ENCODE measurements at regions not wholly inside any gene's neighbourhood (a gene's known extent, or its start where the extent isn't known, plus 50 kb on each side); places are given as distances from the start of the nearest gene placed in this dataset.

GRCh38 chr13:61247149-61247936 lies 168.3 kb downstream of the PCDH20 start:
- ChIA-PET CTCF (no interaction called here), POLR2A (ENCODE audit: unreplicated experiment) (interaction anchor here (0.6 kb wide), 1 partner anchor 127 kb away, joined by 3 read pairs; no protein-coding TSS in a partner anchor)
- H3K4me3 ChIP-seq (ENCODE audit: low read length) = no peak overlapping the region
- H3K9me3 ChIP-seq (ENCODE audit: low read length) = no peaks in the 10 kb centered on the region
- no peaks in the 10 kb centered on the region for H3F3A ChIP-seq (ENCODE audit: low read length, unreplicated experiment)
- intact Hi-C loops (cut with micrococcal nuclease) = no loop called here
- no peak overlapping the region for H3K9ac ChIP-seq (ENCODE audit: low read length)
- no peaks in the 10 kb centered on the region for H3K9me2 ChIP-seq (replicated peaks; ENCODE audit: low read length)
- no peak overlapping the region for H3K27ac ChIP-seq (ENCODE audit: low read length)
- no peak overlapping the region for H3K4me2 ChIP-seq (ENCODE audit: low read length)
- ATAC-seq (no peak), DNase-seq (no peak)
- no peaks in the 10 kb centered on the region for H3K4me1 ChIP-seq (ENCODE audit: insufficient read depth, low read length)
- H2AFZ ChIP-seq (ENCODE audit: low read length) = no peak overlapping the region
- H3K36me3 ChIP-seq (ENCODE audit: low read depth, low read length) = no peaks in the 10 kb centered on the region
- H4K20me1 ChIP-seq (ENCODE audit: low read length) = no peaks in the 10 kb centered on the region
- TF ChIP-seq EZH2 (IDR thresholded peaks at IDR 0.05; ENCODE audit: low read length, unreplicated experiment) = no peak
- no peaks in the 10 kb centered on the region for H3K27me3 ChIP-seq (ENCODE audit: low read length)
- no TSS peak for BruUV-seq (replicated peaks)
- no peaks in the 10 kb centered on the region for H3K79me2 ChIP-seq (ENCODE audit: low read length)

- Histone ChIP-seq H3K9ac (ENCODE audit: low read length) (no peak overlapping the region), H3F3A (ENCODE audit: low read length, unreplicated experiment) (no peaks in the 10 kb centered on the region), H3K4me1 (ENCODE audit: insufficient read depth, low read length) (no peaks in the 10 kb centered on the region), H3K27me3 (ENCODE audit: low read length) (no peaks in the 10 kb centered on the region), H3K9me3 (ENCODE audit: low read length) (no peaks in the 10 kb centered on the region), H3K4me2 (ENCODE audit: low read length) (no peak overlapping the region), H3K4me3 (ENCODE audit: low read length) (no peak overlapping the region), H2AFZ (ENCODE audit: low read length) (no peak overlapping the region), H4K20me1 (ENCODE audit: low read length) (no peaks in the 10 kb centered on the region), H3K27ac (ENCODE audit: low read length) (no peak overlapping the region), H3K36me3 (ENCODE audit: low read depth, low read length) (no peaks in the 10 kb centered on the region), H3K9me2 (replicated peaks; ENCODE audit: low read length) (no peaks in the 10 kb centered on the region), H3K79me2 (ENCODE audit: low read length) (no peaks in the 10 kb centered on the region)
- CTCF ChIA-PET = no interaction called here
- DNase-seq = no peak
- no peak for TF ChIP-seq EZH2 (IDR thresholded peaks at IDR 0.05; ENCODE audit: low read length, unreplicated experiment)
- POLR2A ChIA-PET (ENCODE audit: unreplicated experiment) = interaction anchor here (0.6 kb wide), 1 partner anchor 128 kb away, joined by 3 read pairs; no protein-coding TSS in a partner anchor
- BruUV-seq (replicated peaks) = no TSS peak
- ATAC-seq = no peak
- intact Hi-C loops (cut with micrococcal nuclease) = no loop called here
Measured at GRCh38 chr13:61246351-61246750, 169.3 kb downstream of the PCDH20 start.

- ChIA-PET CTCF (no interaction called here), POLR2A (ENCODE audit: unreplicated experiment) (no interaction called here)
- Histone ChIP-seq H3K4me1 (ENCODE audit: insufficient read depth, low read length) (no peaks in the 10 kb centered on the region), H3K79me2 (ENCODE audit: low read length) (no peaks in the 10 kb centered on the region), H3K4me3 (ENCODE audit: low read length) (no peak overlapping the region), H3F3A (ENCODE audit: low read length, unreplicated experiment) (no peaks in the 10 kb centered on the region), H3K4me2 (ENCODE audit: low read length) (no peak overlapping the region), H3K27me3 (ENCODE audit: low read length) (no peaks in the 10 kb centered on the region), H2AFZ (ENCODE audit: low read length) (no peak overlapping the region), H3K9ac (ENCODE audit: low read length) (no peak overlapping the region), H3K9me3 (ENCODE audit: low read length) (no peaks in the 10 kb centered on the region), H3K9me2 (replicated peaks; ENCODE audit: low read length) (no peaks in the 10 kb centered on the region), H4K20me1 (ENCODE audit: low read length) (no peaks in the 10 kb centered on the region), H3K36me3 (ENCODE audit: low read depth, low read length) (no peaks in the 10 kb centered on the region), H3K27ac (ENCODE audit: low read length) (no peak overlapping the region)
- DNase-seq (no peak), ATAC-seq (no peak)
- TF ChIP-seq EZH2phosphoT487 (IDR thresholded peaks at IDR 0.05; ENCODE audit: borderline replicate concordance, low read length) = no peak
- no peak for TF ChIP-seq CTCF (conservative IDR thresholded peaks at IDR 0.05; ENCODE audit: low read depth, low read length)
- TF ChIP-seq EZH2 (IDR thresholded peaks at IDR 0.05; ENCODE audit: low read length, unreplicated experiment) = no peak
- no TSS peak for BruUV-seq (replicated peaks)
- intact Hi-C loops (cut with micrococcal nuclease) = no loop called here
Measured at GRCh38 chr13:61215601-61216000, 200.0 kb downstream of the PCDH20 start.
